HG03571 (cell line): ENCODE measurements at regions not wholly inside any gene's neighbourhood (a gene's known extent, or its start where the extent isn't known, plus 50 kb on each side); places are given as distances from the start of the nearest gene placed in this dataset.
"Not testable (repeated sequence)": the region's sequence is repeated elsewhere in the genome, so short reads cannot be mapped to it uniquely, and the experiment has no call there.

Source experiments
- ATAC-seq: cut with Tn5 transposase; IDR thresholded peaks from one replicate; pipeline ENCODE4 v1.9.1; 2021; ENCODE audit not compliant: unreplicated experiment

- ATAC-seq = no peak
Observed at GRCh38 chr3:115252679-115253078, 105.6 kb upstream of the ZBTB20 start.

- ATAC-seq = no peak
Observed at GRCh38 chr3:115254492-115255196, 107.6 kb upstream of the ZBTB20 start.

GRCh38 chr3:115255197-115255585 is 108.1 kb upstream of the ZBTB20 start:
- no peak for ATAC-seq

GRCh38 chr3:115270849-115271248 is 123.8 kb upstream of the ZBTB20 start:
- no peak for ATAC-seq

GRCh38 chr3:115272036-115272824 is 125.1 kb upstream of the ZBTB20 start:
- no peak for ATAC-seq

GRCh38 chr3:115275896-115276295 is 128.8 kb upstream of the ZBTB20 start:
- no peak for ATAC-seq

- ATAC-seq = no peak
Observed at GRCh38 chr3:115279939-115280338, 132.9 kb upstream of the ZBTB20 start.

- no peak for ATAC-seq
Observed at GRCh38 chr3:115280506-115280905, 133.4 kb upstream of the ZBTB20 start.

GRCh38 chr3:115281697-115282675 is 134.9 kb upstream of the ZBTB20 start:
- no peak for ATAC-seq

- no peak for ATAC-seq
Observed at GRCh38 chr3:115284980-115285379, 137.9 kb upstream of the ZBTB20 start.

- ATAC-seq = no peak
Observed at GRCh38 chr3:115286529-115287197, 139.6 kb upstream of the ZBTB20 start.

GRCh38 chr3:115287198-115287597 is 140.1 kb upstream of the ZBTB20 start:
- no peak for ATAC-seq

GRCh38 chr3:115292131-115292530 is 145.0 kb upstream of the ZBTB20 start:
- no peak for ATAC-seq

GRCh38 chr3:115292677-115293165 is 145.6 kb upstream of the ZBTB20 start:
- no peak for ATAC-seq

- ATAC-seq = no peak
Observed at GRCh38 chr3:115293321-115293720, 146.2 kb upstream of the ZBTB20 start.

- ATAC-seq = no peak
Observed at GRCh38 chr3:115301364-115301860, 154.3 kb upstream of the ZBTB20 start.

- not testable (repeated sequence) for ATAC-seq
Observed at GRCh38 chr3:115317953-115318352, 170.9 kb upstream of the ZBTB20 start.

- no peak for ATAC-seq
Observed at GRCh38 chr3:115321400-115321805, 174.3 kb upstream of the ZBTB20 start.

GRCh38 chr3:115322901-115323300 is 175.8 kb upstream of the ZBTB20 start:
- no peak for ATAC-seq

- no peak for ATAC-seq
Observed at GRCh38 chr3:115323380-115323779, 176.3 kb upstream of the ZBTB20 start.
